ENCODE measurements at regions not wholly inside any gene's neighbourhood (a gene's known extent, or its start where the extent isn't known, plus 50 kb on each side); places are given as distances from the start of the nearest gene placed in this dataset.

GRCh38 chr3:110773413-110773954 is 298.1 kb upstream of the NECTIN3 start:
- TF ChIP-seq FOXK2 (IDR thresholded peaks at IDR 0.05), result no peak
- no peak for TF ChIP-seq L3MBTL2 (conservative IDR thresholded peaks at IDR 0.05)
- no peak for TF ChIP-seq FOXM1 (IDR thresholded peaks at IDR 0.05; ENCODE audit: borderline replicate concordance)
- no peak for TF ChIP-seq BHLHE40 (IDR thresholded peaks at IDR 0.05; ENCODE audit: borderline replicate concordance)
- TF ChIP-seq NFRKB (IDR thresholded peaks at IDR 0.05), result no peak
- no peak for TF ChIP-seq SP1 (IDR thresholded peaks at IDR 0.05)
- TF ChIP-seq PKNOX1 (IDR thresholded peaks at IDR 0.05), result no peak
- TF ChIP-seq FOXA1 (IDR thresholded peaks at IDR 0.05), result no peak
- TF ChIP-seq CTBP1 (IDR thresholded peaks at IDR 0.05; ENCODE audit: borderline replicate concordance), result no peak

Data from HEK293T (cell line).